HG02678 (cell line): ENCODE measurements at regions not wholly inside any gene's neighbourhood (a gene's known extent, or its start where the extent isn't known, plus 50 kb on each side); places are given as distances from the start of the nearest gene placed in this dataset.

Experiments used
- ATAC-seq: cut with Tn5 transposase; IDR thresholded peaks from one replicate; pipeline ENCODE4 v1.9.1; 2021; ENCODE audit warnings: mild to moderate bottlenecking, moderate library complexity; ENCODE audit not compliant: unreplicated experiment

- ATAC-seq, result no peak
These were observed 124.2 kb upstream of the ARHGAP28 start for GRCh38 chr18:6605115-6605869.

GRCh38 chr18:6606411-6607085 lies 123.0 kb upstream of the ARHGAP28 start:
- no peak for ATAC-seq

GRCh38 chr18:6607343-6607742 lies 122.2 kb upstream of the ARHGAP28 start:
- no peak for ATAC-seq

- ATAC-seq, result no peak
These were observed 119.8 kb upstream of the ARHGAP28 start for GRCh38 chr18:6609666-6610264.

GRCh38 chr18:6610466-6610865 lies 119.0 kb upstream of the ARHGAP28 start:
- no peak for ATAC-seq

GRCh38 chr18:6613581-6613980 lies 115.9 kb upstream of the ARHGAP28 start:
- no peak for ATAC-seq

- no peak for ATAC-seq
These were observed 114.6 kb upstream of the ARHGAP28 start for GRCh38 chr18:6614952-6615351.

GRCh38 chr18:6616981-6617380 lies 112.5 kb upstream of the ARHGAP28 start:
- ATAC-seq, result no peak

- no peak for ATAC-seq
These were observed 108.1 kb upstream of the ARHGAP28 start for GRCh38 chr18:6621437-6621836.

- ATAC-seq, result no peak
These were observed 106.2 kb upstream of the ARHGAP28 start for GRCh38 chr18:6623278-6623677.

GRCh38 chr18:6624271-6624660 lies 105.2 kb upstream of the ARHGAP28 start:
- ATAC-seq, result no peak

- ATAC-seq, result no peak
These were observed 104.7 kb upstream of the ARHGAP28 start for GRCh38 chr18:6624661-6625311.

- ATAC-seq, result no peak
These were observed 104.0 kb upstream of the ARHGAP28 start for GRCh38 chr18:6625481-6625880.

GRCh38 chr18:6626457-6626856 lies 103.1 kb upstream of the ARHGAP28 start:
- no peak for ATAC-seq

- ATAC-seq, result no peak
These were observed 101.9 kb upstream of the ARHGAP28 start for GRCh38 chr18:6627645-6628044.

GRCh38 chr18:6628187-6628586 lies 101.3 kb upstream of the ARHGAP28 start:
- no peak for ATAC-seq

GRCh38 chr18:6629635-6630140 lies 99.8 kb upstream of the ARHGAP28 start:
- no peak for ATAC-seq

GRCh38 chr18:6633310-6633709 lies 96.2 kb upstream of the ARHGAP28 start:
- no peak for ATAC-seq

GRCh38 chr18:6636091-6636490 lies 93.4 kb upstream of the ARHGAP28 start:
- no peak for ATAC-seq

- no peak for ATAC-seq
These were observed 91.1 kb upstream of the ARHGAP28 start for GRCh38 chr18:6638447-6638846.

GRCh38 chr18:6639305-6639704 lies 90.2 kb upstream of the ARHGAP28 start:
- no peak for ATAC-seq
